Glutamatergic neuron (in vitro differentiated cells): ENCODE measurements at regions not wholly inside any gene's neighbourhood (a gene's known extent, or its start where the extent isn't known, plus 50 kb on each side); places are given as distances from the start of the nearest gene placed in this dataset.

Experiments used
- DNase-seq: peaks from one replicate; pipeline ENCODE4 v3.0.0; 2022
- H3K27ac Mint-ChIP-seq: one replicate; pipeline ENCODE4 v1.8.0; 2020; ENCODE audit warnings: mild to moderate bottlenecking, mixed read lengths, inconsistent platforms; ENCODE audit not compliant: unreplicated experiment
- H3K27me3 Mint-ChIP-seq: one replicate; pipeline ENCODE4 v1.8.0; 2020; ENCODE audit warnings: mild to moderate bottlenecking, moderate library complexity, mixed read lengths, inconsistent platforms; ENCODE audit not compliant: unreplicated experiment
- H3K36me3 Mint-ChIP-seq: one replicate; pipeline ENCODE4 v1.8.0; 2020; ENCODE audit warnings: mild to moderate bottlenecking, mixed read lengths, inconsistent platforms; ENCODE audit not compliant: unreplicated experiment
- H3K4me1 Mint-ChIP-seq: one replicate; pipeline ENCODE4 v1.8.0; 2020; ENCODE audit warnings: mild to moderate bottlenecking, low read depth, mixed read lengths, inconsistent platforms; ENCODE audit not compliant: unreplicated experiment
- H3K4me3 Mint-ChIP-seq: one replicate; pipeline ENCODE4 v1.8.0; 2020; ENCODE audit warnings: mild to moderate bottlenecking, mixed read lengths, inconsistent platforms; ENCODE audit not compliant: unreplicated experiment
- H3K9me3 Mint-ChIP-seq: one replicate; pipeline ENCODE4 v1.8.0; 2020; ENCODE audit warnings: mild to moderate bottlenecking, moderate library complexity, mixed read lengths, inconsistent platforms; ENCODE audit not compliant: unreplicated experiment
- CTCF ChIP-seq: fragments of 200-600 bp; sonication (generic); IDR thresholded peaks from one replicate; pipeline ENCODE4 v1.5.0; 2021; ENCODE audit not compliant: partially characterized antibody, unreplicated experiment

- H3K4me1 Mint-ChIP-seq, result peaks cover 2% of the 10 kb centered on the region
- no peak overlapping the region for H3K27ac Mint-ChIP-seq
- peaks cover 1% of the 10 kb centered on the region for H3K9me3 Mint-ChIP-seq
- no peak overlapping the region for H3K4me3 Mint-ChIP-seq
- no peak for DNase-seq
- no peak for TF ChIP-seq CTCF
- no peaks in the 10 kb centered on the region for H3K36me3 Mint-ChIP-seq
- H3K27me3 Mint-ChIP-seq, result peaks cover 4% of the 10 kb centered on the region
Observed at GRCh38 chr22:26914519-26915185, 257.3 kb downstream of the MIAT start.

DNA sequence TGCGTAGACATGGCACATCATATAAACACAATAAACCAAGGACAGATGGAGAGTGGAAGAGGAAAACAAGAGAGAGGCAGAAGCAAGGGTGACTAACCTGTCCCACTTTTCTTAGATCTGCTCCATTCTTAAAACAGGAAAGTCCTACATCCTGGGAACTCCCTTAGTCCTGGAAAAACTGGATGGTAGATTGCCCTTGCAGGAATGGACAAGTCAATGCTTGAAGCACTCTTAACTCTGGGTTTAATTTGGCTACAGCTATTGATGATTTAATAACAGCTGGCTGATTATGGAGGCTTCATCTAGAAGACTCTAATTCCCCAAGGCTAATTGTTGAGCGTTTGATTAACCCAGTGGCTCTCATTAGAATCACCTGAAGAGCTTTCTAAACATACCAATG, 258.8 kb downstream of the MIAT start:
- no peaks in the 10 kb centered on the region for H3K9me3 Mint-ChIP-seq
- H3K4me1 Mint-ChIP-seq, result peaks cover 2% of the 10 kb centered on the region
- DNase-seq, result no peak
- TF ChIP-seq CTCF, result no peak
- H3K27ac Mint-ChIP-seq, result no peak overlapping the region
- H3K4me3 Mint-ChIP-seq, result no peak overlapping the region
- no peaks in the 10 kb centered on the region for H3K36me3 Mint-ChIP-seq
- peaks cover 2% of the 10 kb centered on the region for H3K27me3 Mint-ChIP-seq

DNA sequence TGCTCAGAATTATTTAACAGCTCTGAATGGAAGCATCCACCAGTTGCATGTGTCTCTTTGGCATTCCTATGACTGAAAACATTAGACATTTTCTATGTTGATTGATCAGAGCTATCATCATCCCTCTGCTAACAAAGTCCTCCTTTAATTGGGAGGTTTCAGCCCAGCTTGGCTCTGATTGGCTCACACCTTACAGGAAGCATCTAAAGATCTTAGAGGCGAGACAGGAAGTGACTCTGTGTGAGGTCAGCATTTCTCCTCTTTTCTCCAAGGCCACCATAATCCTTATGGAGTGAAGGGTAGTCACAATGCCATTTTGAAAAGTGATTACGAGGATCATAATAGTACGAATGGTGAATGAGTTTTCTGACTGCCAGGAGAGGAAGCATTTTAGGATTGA, 260.8 kb downstream of the MIAT start:
- TF ChIP-seq CTCF, result no peak
- H3K4me1 Mint-ChIP-seq, result peaks cover 2% of the 10 kb centered on the region
- H3K27me3 Mint-ChIP-seq, result peaks cover 2% of the 10 kb centered on the region
- H3K27ac Mint-ChIP-seq, result no peak overlapping the region
- H3K36me3 Mint-ChIP-seq, result no peaks in the 10 kb centered on the region
- H3K4me3 Mint-ChIP-seq, result no peak overlapping the region
- no peak for DNase-seq
- H3K9me3 Mint-ChIP-seq, result no peaks in the 10 kb centered on the region

DNA sequence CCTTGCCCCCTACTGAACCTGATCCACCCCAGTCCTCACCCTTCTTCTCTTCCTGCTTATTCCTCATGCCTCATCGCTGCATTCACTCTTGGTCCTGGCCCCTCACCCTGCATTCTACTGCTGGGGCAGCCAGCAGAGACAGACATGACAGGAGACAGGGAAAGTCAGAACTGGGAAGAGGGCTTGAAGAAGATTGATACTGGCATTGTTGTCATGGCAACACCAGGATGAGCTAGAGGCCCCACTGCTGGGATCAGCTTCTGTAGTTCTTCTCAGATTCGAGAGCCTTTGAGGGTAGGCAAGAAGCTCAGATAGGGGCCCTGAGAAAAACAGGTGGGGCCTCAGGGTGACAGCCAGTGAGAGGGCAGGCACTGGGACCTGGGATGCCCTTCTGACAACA, 264.3 kb downstream of the MIAT start:
- H3K4me1 Mint-ChIP-seq, result peaks cover 2% of the 10 kb centered on the region
- DNase-seq, result no peak
- H3K9me3 Mint-ChIP-seq, result no peaks in the 10 kb centered on the region
- TF ChIP-seq CTCF, result no peak
- H3K27ac Mint-ChIP-seq, result no peak overlapping the region
- peaks cover 2% of the 10 kb centered on the region for H3K27me3 Mint-ChIP-seq
- no peak overlapping the region for H3K4me3 Mint-ChIP-seq
- H3K36me3 Mint-ChIP-seq, result no peaks in the 10 kb centered on the region

DNA sequence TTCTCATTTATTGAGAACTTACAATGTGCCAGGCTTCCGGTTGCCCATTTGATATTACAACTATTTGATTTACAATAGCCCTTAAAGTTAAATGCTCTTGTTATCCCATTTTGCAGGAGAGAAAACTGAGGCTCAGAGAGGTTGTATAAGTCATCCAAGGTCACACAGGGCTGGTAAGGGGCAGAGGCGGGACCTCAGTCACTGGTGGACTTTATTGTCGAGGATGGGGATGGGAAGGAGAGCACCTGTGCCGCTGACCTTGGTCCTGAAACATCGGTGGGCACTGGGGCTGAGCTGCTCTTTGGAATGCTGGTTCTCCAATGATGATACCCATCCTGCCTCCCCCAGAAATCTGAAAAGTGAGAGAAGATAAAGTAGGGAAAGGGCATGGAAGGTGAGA, 265.4 kb downstream of the MIAT start:
- Mint-ChIP-seq H3K4me1 (peaks cover 2% of the 10 kb centered on the region), H3K27me3 (peaks cover 2% of the 10 kb centered on the region), H3K9me3 (no peaks in the 10 kb centered on the region), H3K27ac (no peak overlapping the region), H3K4me3 (no peak overlapping the region), H3K36me3 (no peaks in the 10 kb centered on the region)
- TF ChIP-seq CTCF, result no peak
- no peak for DNase-seq
